Upper lobe of right lung (tissue), 1 donor: ENCODE measurements at regions not wholly inside any gene's neighbourhood (a gene's known extent, or its start where the extent isn't known, plus 50 kb on each side); places are given as distances from the start of the nearest gene placed in this dataset.

Source experiments
- ATAC-seq: fragments of 200-7000 bp; cut with Tn5 transposase; one replicate; pipeline ENCODE4 v1.9.1; 2020; ENCODE audit warnings: mild to moderate bottlenecking, moderate library complexity
- DNase-seq: peaks from one replicate; pipeline ENCODE4 v3.0.0-alpha.2; 2020
- H3K27ac ChIP-seq: fragments of 200-600 bp; one replicate; pipeline ENCODE4 v1.8.0; 2022
- H3K27me3 ChIP-seq: fragments of 200-600 bp; one replicate; pipeline ENCODE4 v1.8.0; 2022; ENCODE audit warnings: mild to moderate bottlenecking
- H3K36me3 ChIP-seq: fragments of 200-600 bp; one replicate; pipeline ENCODE4 v1.8.0; 2022
- H3K4me1 ChIP-seq: fragments of 200-600 bp; one replicate; pipeline ENCODE4 v1.8.0; 2022
- H3K4me3 ChIP-seq: fragments of 200-600 bp; one replicate; pipeline ENCODE4 v1.8.0; 2022; ENCODE audit warnings: mild to moderate bottlenecking
- H3K9me3 ChIP-seq: fragments of 200-600 bp; one replicate; pipeline ENCODE4 v1.8.0; 2022
- CTCF ChIP-seq: fragments of 200-600 bp; IDR thresholded peaks from one replicate; pipeline ENCODE4 v1.8.0; 2022; ENCODE audit warnings: antibody characterized with exemption
- intact Hi-C: fragments of 100-400 bp; cut with DNase I; formaldehyde crosslinking; loops from one replicate; pipeline ENCODE4 v1.11.0; 2022
- donor health status: DM: no; HTN: yes; CAD: no; lungs with severe emphysema.

- no peaks in the 10 kb centered on the region for H3K4me1 ChIP-seq
- no peaks in the 10 kb centered on the region for H3K36me3 ChIP-seq
- no peaks in the 10 kb centered on the region for H3K27me3 ChIP-seq
- ATAC-seq (no peak), DNase-seq (no peak)
- intact Hi-C loops = no loop called here
- no peak overlapping the region for H3K27ac ChIP-seq
- no peak overlapping the region for H3K4me3 ChIP-seq
- no peak for TF ChIP-seq CTCF
- H3K9me3 ChIP-seq = no peaks in the 10 kb centered on the region
Observed at GRCh38 chr9:106443520-106443919, 419.4 kb upstream of the ZNF462 start.

GRCh38 chr9:106445107-106445506 is 417.9 kb upstream of the ZNF462 start:
- Histone ChIP-seq H3K4me3 (no peak overlapping the region), H3K9me3 (no peaks in the 10 kb centered on the region), H3K27ac (no peak overlapping the region), H3K27me3 (no peaks in the 10 kb centered on the region), H3K4me1 (no peaks in the 10 kb centered on the region), H3K36me3 (no peaks in the 10 kb centered on the region)
- ATAC-seq (no peak), DNase-seq (no peak)
- intact Hi-C loops = no loop called here
- no peak for TF ChIP-seq CTCF

- Histone ChIP-seq H3K4me3 (no peak overlapping the region), H3K27me3 (no peaks in the 10 kb centered on the region), H3K27ac (no peak overlapping the region), H3K9me3 (no peaks in the 10 kb centered on the region), H3K36me3 (no peaks in the 10 kb centered on the region), H3K4me1 (no peaks in the 10 kb centered on the region)
- no peak for DNase-seq
- no peak for ATAC-seq
- no peak for TF ChIP-seq CTCF
- intact Hi-C loops = no loop called here
Observed at GRCh38 chr9:106449336-106449927, 413.5 kb upstream of the ZNF462 start.

GRCh38 chr9:106450549-106450948 is 412.4 kb upstream of the ZNF462 start:
- intact Hi-C loops = no loop called here
- no peaks in the 10 kb centered on the region for H3K27me3 ChIP-seq

GRCh38 chr9:106451223-106451622 is 411.7 kb upstream of the ZNF462 start:
- H3K36me3 ChIP-seq = no peaks in the 10 kb centered on the region

More at GRCh38 chr9:106450549-106450948, 412.4 kb upstream of the ZNF462 start:
- no peaks in the 10 kb centered on the region for H3K9me3 ChIP-seq
- TF ChIP-seq CTCF = no peak
- ATAC-seq (no peak), DNase-seq (no peak)
- no peaks in the 10 kb centered on the region for H3K4me1 ChIP-seq
- H3K27ac ChIP-seq = no peak overlapping the region
- H3K4me3 ChIP-seq = no peak overlapping the region
- no peaks in the 10 kb centered on the region for H3K36me3 ChIP-seq

More at GRCh38 chr9:106451223-106451622, 411.7 kb upstream of the ZNF462 start:
- Histone ChIP-seq H3K4me3 (no peak overlapping the region), H3K9me3 (no peaks in the 10 kb centered on the region), H3K27me3 (no peaks in the 10 kb centered on the region), H3K27ac (no peak overlapping the region), H3K4me1 (no peaks in the 10 kb centered on the region)
- TF ChIP-seq CTCF = no peak
- DNase-seq (no peak), ATAC-seq (no peak)
- intact Hi-C loops = no loop called here
